ENCODE measurements at regions not wholly inside any gene's neighbourhood (a gene's known extent, or its start where the extent isn't known, plus 50 kb on each side); places are given as distances from the start of the nearest gene placed in this dataset.
"Not testable (repeated sequence)": the region's sequence is repeated elsewhere in the genome, so short reads cannot be mapped to it uniquely, and the experiment has no call there.

- no peak for DNase-seq
These were observed 58.4 kb upstream of the FOXE1 start for GRCh38 chr9:97794666-97795065.

GRCh38 chr9:97796176-97796575 lies 56.9 kb upstream of the FOXE1 start:
- H3K9me2 ChIP-seq (ENCODE audit: insufficient read depth); H4K20me1 ChIP-seq (ENCODE audit: insufficient read depth); H3K9ac ChIP-seq; H2AFZ ChIP-seq; H3K4me3 ChIP-seq; H3K79me2 ChIP-seq (ENCODE audit: insufficient read depth); H3F3A ChIP-seq (ENCODE audit: insufficient read depth); DNase-seq; H3K36me3 ChIP-seq (ENCODE audit: low read depth); in situ Hi-C loops (cut with MboI); H3K27ac ChIP-seq; H3K4me1 ChIP-seq (ENCODE audit: insufficient read depth); H3K4me2 ChIP-seq (ENCODE audit: unreplicated experiment); H3K9me3 ChIP-seq (ENCODE audit: low read depth): not testable (repeated sequence)
- 97% methylated on average over 16 of the region's 30 CpGs; no CpG with 5 or more reads in 1 of the 2 experiments for WGBS, 2 experiments (ENCODE audit: low coverage in 1 of 2, low lambda C conversion rate in 2 of 2, missing lambda C conversion rate in 2 of 2)
- H3K27me3 ChIP-seq (replicated peaks; ENCODE audit: insufficient read depth) = peaks cover 21% of the 10 kb centered on the region

More at GRCh38 chr9:97794666-97795065, 58.4 kb upstream of the FOXE1 start:
- peaks cover 26% of the 10 kb centered on the region for H3K27me3 ChIP-seq (replicated peaks; ENCODE audit: insufficient read depth)
- WGBS, 2 experiments (ENCODE audit: low coverage in 1 of 2, low lambda C conversion rate in 2 of 2, missing lambda C conversion rate in 2 of 2) = 73 to 75% methylated on average over 1 of the region's 1 CpG
- no peak overlapping the region for H3K27ac ChIP-seq
- H3K79me2 ChIP-seq (ENCODE audit: insufficient read depth) = no peaks in the 10 kb centered on the region
- no peak overlapping the region for H2AFZ ChIP-seq
- no peak for TF ChIP-seq EZH2 (IDR thresholded peaks at IDR 0.05; ENCODE audit: insufficient read depth, poor library complexity, severe bottlenecking)
- no peak for TF ChIP-seq EZH2phosphoT487 (IDR thresholded peaks at IDR 0.05; ENCODE audit: insufficient read depth, low read depth)
- no peaks in the 10 kb centered on the region for H3K9me2 ChIP-seq (ENCODE audit: insufficient read depth)
- no peaks in the 10 kb centered on the region for H3K9me3 ChIP-seq (ENCODE audit: low read depth)
- H3K4me1 ChIP-seq (ENCODE audit: insufficient read depth) = no peaks in the 10 kb centered on the region
- no peaks in the 10 kb centered on the region for H3F3A ChIP-seq (ENCODE audit: insufficient read depth)
- H3K36me3 ChIP-seq (ENCODE audit: low read depth) = no peaks in the 10 kb centered on the region
- H3K4me2 ChIP-seq (ENCODE audit: unreplicated experiment) = no peak overlapping the region
- no peak overlapping the region for H3K9ac ChIP-seq
- no peaks in the 10 kb centered on the region for H4K20me1 ChIP-seq (ENCODE audit: insufficient read depth)
- no peak overlapping the region for H3K4me3 ChIP-seq
- in situ Hi-C loops (cut with MboI) = no loop called here

GRCh38 chr9:97801180-97801579 lies 51.8 kb upstream of the FOXE1 start:
- H3K27me3 ChIP-seq (replicated peaks; ENCODE audit: insufficient read depth) = 0 out of 2 replicates have a peak, but pooled peaks cover 19% of the 10 kb centered on the region
- no peak overlapping the region for H3K27ac ChIP-seq
- H3F3A ChIP-seq (ENCODE audit: insufficient read depth) = no peaks in the 10 kb centered on the region
- H3K4me2 ChIP-seq (ENCODE audit: unreplicated experiment) = no peak overlapping the region
- H3K79me2 ChIP-seq (ENCODE audit: insufficient read depth) = no peaks in the 10 kb centered on the region
- no peaks in the 10 kb centered on the region for H3K36me3 ChIP-seq (ENCODE audit: low read depth)
- TF ChIP-seq EZH2phosphoT487 (IDR thresholded peaks at IDR 0.05; ENCODE audit: insufficient read depth, low read depth) = no peak
- H3K9me2 ChIP-seq (ENCODE audit: insufficient read depth) = no peaks in the 10 kb centered on the region
- no peak overlapping the region for H2AFZ ChIP-seq
- H3K4me3 ChIP-seq = no peak overlapping the region
- WGBS, 2 experiments (ENCODE audit: low coverage in 1 of 2, low lambda C conversion rate in 2 of 2, missing lambda C conversion rate in 2 of 2) = 94 to 95% methylated on average over 1 of the region's 1 CpG
- H3K9ac ChIP-seq = no peak overlapping the region
- DNase-seq = no peak
- no peaks in the 10 kb centered on the region for H4K20me1 ChIP-seq (ENCODE audit: insufficient read depth)
- H3K9me3 ChIP-seq (ENCODE audit: low read depth) = no peaks in the 10 kb centered on the region
- H3K4me1 ChIP-seq (ENCODE audit: insufficient read depth) = peaks cover 9% of the 10 kb centered on the region
- in situ Hi-C loops (cut with MboI) = no loop called here

- Histone ChIP-seq H3K9me3 (ENCODE audit: low read depth) (no peaks in the 10 kb centered on the region), H2AFZ (peak overlapping the region; percentile 43; the same call in 1 of the 2 replicates), H3K4me1 (ENCODE audit: insufficient read depth) (peaks cover 9% of the 10 kb centered on the region), H3K4me2 (ENCODE audit: unreplicated experiment) (peak overlapping the region; percentile 65), H3K79me2 (ENCODE audit: insufficient read depth) (no peaks in the 10 kb centered on the region), H3K9ac (no peak overlapping the region), H3K36me3 (ENCODE audit: low read depth) (no peaks in the 10 kb centered on the region), H3K9me2 (ENCODE audit: insufficient read depth) (no peaks in the 10 kb centered on the region), H3K27me3 (replicated peaks; ENCODE audit: insufficient read depth) (peaks cover 21% of the 10 kb centered on the region; the same call in 1 of the 2 replicates), H3K4me3 (no peak overlapping the region), H4K20me1 (ENCODE audit: insufficient read depth) (no peaks in the 10 kb centered on the region), H3K27ac (no peak overlapping the region), H3F3A (ENCODE audit: insufficient read depth) (no peaks in the 10 kb centered on the region)
- DNase-seq = peak; percentile 89
- no peak for TF ChIP-seq EZH2phosphoT487 (IDR thresholded peaks at IDR 0.05; ENCODE audit: insufficient read depth, low read depth)
- TF ChIP-seq EZH2 (IDR thresholded peaks at IDR 0.05; ENCODE audit: insufficient read depth, poor library complexity, severe bottlenecking) = no peak
- 26 to 27% methylated on average over 6 of the region's 6 CpGs for WGBS, 2 experiments (ENCODE audit: low coverage in 1 of 2, low lambda C conversion rate in 2 of 2, missing lambda C conversion rate in 2 of 2)
- in situ Hi-C loops (cut with MboI) = no loop called here
These were observed 50.8 kb upstream of the FOXE1 start for GRCh38 chr9:97802276-97802675.

Measured in GM23248 (cell line).